HEK293T (cell line): ENCODE measurements at regions not wholly inside any gene's neighbourhood (a gene's known extent, or its start where the extent isn't known, plus 50 kb on each side); places are given as distances from the start of the nearest gene placed in this dataset.

Experiments
- ELF4 ChIP-seq: fragments of 450-650 bp; IDR thresholded peaks from 2 replicates; pipeline ENCODE4 v1.6.1; 2017; ENCODE audit warnings: antibody characterized with exemption
- FOXA1 ChIP-seq: fragments of 450-650 bp; IDR thresholded peaks from 2 replicates; pipeline ENCODE4 v1.6.1; 2016; ENCODE audit warnings: mild to moderate bottlenecking
- FOXM1 ChIP-seq: fragments of 450-650 bp; IDR thresholded peaks from 2 replicates; pipeline ENCODE4 v1.6.1; 2017; ENCODE audit warnings: mild to moderate bottlenecking, borderline replicate concordance
- L3MBTL2 ChIP-seq: fragments of 450-650 bp; conservative IDR thresholded peaks from 2 replicates; pipeline ENCODE4 v1.6.1; 2016; ENCODE audit warnings: mild to moderate bottlenecking
- SP1 ChIP-seq: fragments of 450-650 bp; IDR thresholded peaks from 2 replicates; pipeline ENCODE4 v1.6.1; 2017
- TARDBP ChIP-seq: fragments of 450-650 bp; IDR thresholded peaks from 2 replicates; pipeline ENCODE4 v1.6.1; 2016

- TF ChIP-seq L3MBTL2 (no peak), TARDBP (no peak), SP1 (no peak), FOXA1 (no peak), FOXM1 (no peak), ELF4 (no peak)
These were observed 74.5 kb upstream of the IL2 start for GRCh38 chr4:122531038-122531437.
